SK-MEL-5 (cell line): ENCODE measurements at regions not wholly inside any gene's neighbourhood (a gene's known extent, or its start where the extent isn't known, plus 50 kb on each side); places are given as distances from the start of the nearest gene placed in this dataset.

Source experiments
- small RNA-seq, 2 experiments: library from RNA; depleted of rRNA; stranded (forward); fragments of <200 nt; gene quantifications; one replicate each; pipeline ENCODE3, GENCODE V24; 2014

Small RNAs in the stretch of these regions (small RNA-seq; reads per million reads assigned to genes)
- gene RF00019 = 0 reads per million in 2 experiments
